ENCODE measurements at regions not wholly inside any gene's neighbourhood (a gene's known extent, or its start where the extent isn't known, plus 50 kb on each side); places are given as distances from the start of the nearest gene placed in this dataset.

DNA sequence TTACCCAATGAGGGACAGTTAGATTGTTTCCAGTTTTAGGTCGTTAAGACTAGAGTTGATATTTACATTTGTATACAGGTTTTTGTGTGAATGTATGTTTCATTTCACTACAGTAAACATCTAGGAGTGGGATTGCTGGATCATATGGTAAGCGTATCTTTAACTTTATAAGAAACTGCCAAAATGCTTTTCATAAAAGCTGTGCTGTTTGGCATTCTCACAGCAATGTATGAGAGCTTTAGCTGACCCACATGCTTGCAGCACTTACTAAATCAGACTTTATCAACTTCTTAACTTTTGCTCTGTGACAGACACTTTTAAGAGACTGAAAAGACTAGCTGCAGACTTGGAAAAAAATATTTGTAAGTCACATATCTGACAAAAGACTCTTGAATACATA is 262.5 kb upstream of the PELI2 start:
- TF ChIP-seq, protein P1, sequence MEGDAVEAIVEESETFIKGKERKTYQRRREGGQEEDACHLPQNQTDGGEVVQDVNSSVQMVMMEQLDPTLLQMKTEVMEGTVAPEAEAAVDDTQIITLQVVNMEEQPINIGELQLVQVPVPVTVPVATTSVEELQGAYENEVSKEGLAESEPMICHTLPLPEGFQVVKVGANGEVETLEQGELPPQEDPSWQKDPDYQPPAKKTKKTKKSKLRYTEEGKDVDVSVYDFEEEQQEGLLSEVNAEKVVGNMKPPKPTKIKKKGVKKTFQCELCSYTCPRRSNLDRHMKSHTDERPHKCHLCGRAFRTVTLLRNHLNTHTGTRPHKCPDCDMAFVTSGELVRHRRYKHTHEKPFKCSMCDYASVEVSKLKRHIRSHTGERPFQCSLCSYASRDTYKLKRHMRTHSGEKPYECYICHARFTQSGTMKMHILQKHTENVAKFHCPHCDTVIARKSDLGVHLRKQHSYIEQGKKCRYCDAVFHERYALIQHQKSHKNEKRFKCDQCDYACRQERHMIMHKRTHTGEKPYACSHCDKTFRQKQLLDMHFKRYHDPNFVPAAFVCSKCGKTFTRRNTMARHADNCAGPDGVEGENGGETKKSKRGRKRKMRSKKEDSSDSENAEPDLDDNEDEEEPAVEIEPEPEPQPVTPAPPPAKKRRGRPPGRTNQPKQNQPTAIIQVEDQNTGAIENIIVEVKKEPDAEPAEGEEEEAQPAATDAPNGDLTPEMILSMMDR (IDR thresholded peaks at IDR 0.05), result no peak
- no peak for TF ChIP-seq POLR2A (IDR thresholded peaks at IDR 0.05)

Measured in ovary (tissue), 3 donors.